Stomach smooth muscle (tissue), 2 donors: ENCODE measurements at regions not wholly inside any gene's neighbourhood (a gene's known extent, or its start where the extent isn't known, plus 50 kb on each side); places are given as distances from the start of the nearest gene placed in this dataset.

Experiments used
- H3K27ac ChIP-seq: one replicate; pipeline ENCODE4 v1.7.0; 2013; ENCODE audit warnings: mild to moderate bottlenecking, low read length, inconsistent platforms
- H3K27me3 ChIP-seq, 2 donors: one replicate each; pipeline ENCODE4 v1.7.0; 2013; ENCODE audit warnings: low read length in 2 of 2; ENCODE audit not compliant: insufficient read depth in 2 of 2, control insufficient read depth in 1 of 2
- H3K36me3 ChIP-seq, 2 donors: one replicate each; pipeline ENCODE4 v1.7.0; 2013; ENCODE audit warnings: low read length in 2 of 2; ENCODE audit not compliant: control insufficient read depth in 2 of 2, insufficient read depth in 2 of 2
- H3K4me1 ChIP-seq: one replicate; pipeline ENCODE4 v1.7.0; 2013; ENCODE audit warnings: low read length; ENCODE audit not compliant: control insufficient read depth, insufficient read depth
- H3K4me3 ChIP-seq, 2 donors: one replicate each; pipeline ENCODE4 v1.7.0; 2013; ENCODE audit warnings: low read length in 2 of 2
- H3K9ac ChIP-seq, 2 donors: one replicate each; pipeline ENCODE4 v1.7.0; 2013; ENCODE audit warnings: low read length in 2 of 2, mild to moderate bottlenecking in 1 of 2
- H3K9me3 ChIP-seq, 2 donors: one replicate each; pipeline ENCODE4 v1.7.0; 2013; ENCODE audit warnings: low read length in 2 of 2; ENCODE audit not compliant: control insufficient read depth in 2 of 2
- donor health status: healthy.
- donor health status: Pancreatic carcinoma.

DNA sequence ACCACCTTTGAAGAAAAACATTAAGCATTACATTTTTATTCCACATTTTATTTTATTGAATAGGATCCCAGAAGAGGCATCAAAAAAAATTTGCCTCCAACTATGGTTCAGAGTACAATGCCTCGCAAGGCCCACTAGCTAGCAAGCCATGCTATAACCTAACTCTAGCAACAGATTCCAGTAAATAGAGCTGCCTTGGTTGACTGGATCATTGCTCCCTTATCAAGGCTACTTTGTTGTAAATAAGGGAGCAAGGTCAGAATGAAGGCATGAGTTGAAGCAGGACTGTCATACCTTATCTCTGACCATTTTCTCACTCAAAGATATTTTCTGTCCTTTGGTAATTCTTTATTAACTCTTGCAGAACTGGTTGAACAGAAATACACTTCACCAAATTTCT, 672.6 kb downstream of the EPHA4 start:
- Histone ChIP-seq H3K9ac (no peak overlapping the region), H3K4me1 (no peaks in the 10 kb centered on the region), H3K36me3 (no peaks in the 10 kb centered on the region), H3K9me3 (no peaks in the 10 kb centered on the region), H3K27ac (no peak overlapping the region), H3K27me3 (no peaks in the 10 kb centered on the region), H3K4me3 (no peak overlapping the region)

DNA sequence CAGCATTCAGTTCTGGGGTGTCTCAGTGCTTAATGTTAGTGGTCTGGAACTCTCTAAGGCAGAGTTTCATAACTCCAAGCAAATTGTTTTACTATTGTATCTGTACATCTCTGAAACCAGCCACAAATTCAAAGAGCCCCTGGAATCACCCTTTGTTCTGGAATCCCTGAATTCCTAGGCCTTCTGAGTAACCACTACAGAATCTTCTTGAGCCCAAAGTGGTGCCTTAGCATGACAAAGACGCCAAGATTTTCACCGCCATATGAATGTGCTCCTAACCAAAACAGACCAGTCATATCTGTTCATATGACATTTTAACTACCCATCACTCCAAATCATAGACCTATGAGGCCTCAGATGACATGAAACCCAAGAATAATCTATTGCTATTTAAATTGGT, 668.1 kb downstream of the EPHA4 start:
- H3K4me3 ChIP-seq = no peak overlapping the region
- H3K9me3 ChIP-seq = no peaks in the 10 kb centered on the region
- H3K36me3 ChIP-seq = no peaks in the 10 kb centered on the region
- H3K27me3 ChIP-seq = no peaks in the 10 kb centered on the region
- H3K27ac ChIP-seq = no peak overlapping the region
- no peaks in the 10 kb centered on the region for H3K4me1 ChIP-seq
- no peak overlapping the region for H3K9ac ChIP-seq

DNA sequence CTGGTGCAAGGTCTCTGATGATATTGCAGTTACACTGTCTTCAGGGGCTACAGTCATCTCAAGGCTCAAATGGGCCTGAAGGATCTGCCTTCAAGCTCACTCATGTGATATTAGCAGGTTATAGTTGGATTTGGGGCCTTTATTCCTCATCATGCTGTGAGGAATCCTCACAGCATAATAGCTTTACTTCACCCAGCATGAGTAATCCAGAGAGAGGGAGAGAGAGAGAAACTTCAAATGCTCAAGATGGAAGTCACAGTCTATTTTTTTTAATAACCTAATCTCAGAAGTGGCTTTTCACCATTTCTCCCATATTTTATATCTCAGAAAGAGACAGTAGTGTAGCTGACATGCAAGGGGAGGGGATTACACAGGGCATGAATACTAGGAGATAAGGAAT, 658.7 kb downstream of the EPHA4 start:
- H3K9ac ChIP-seq = no peak overlapping the region
- no peak overlapping the region for H3K27ac ChIP-seq
- no peak overlapping the region for H3K4me3 ChIP-seq
- no peaks in the 10 kb centered on the region for H3K9me3 ChIP-seq
- H3K36me3 ChIP-seq = no peaks in the 10 kb centered on the region
- H3K27me3 ChIP-seq = no peaks in the 10 kb centered on the region
- H3K4me1 ChIP-seq = no peaks in the 10 kb centered on the region

DNA sequence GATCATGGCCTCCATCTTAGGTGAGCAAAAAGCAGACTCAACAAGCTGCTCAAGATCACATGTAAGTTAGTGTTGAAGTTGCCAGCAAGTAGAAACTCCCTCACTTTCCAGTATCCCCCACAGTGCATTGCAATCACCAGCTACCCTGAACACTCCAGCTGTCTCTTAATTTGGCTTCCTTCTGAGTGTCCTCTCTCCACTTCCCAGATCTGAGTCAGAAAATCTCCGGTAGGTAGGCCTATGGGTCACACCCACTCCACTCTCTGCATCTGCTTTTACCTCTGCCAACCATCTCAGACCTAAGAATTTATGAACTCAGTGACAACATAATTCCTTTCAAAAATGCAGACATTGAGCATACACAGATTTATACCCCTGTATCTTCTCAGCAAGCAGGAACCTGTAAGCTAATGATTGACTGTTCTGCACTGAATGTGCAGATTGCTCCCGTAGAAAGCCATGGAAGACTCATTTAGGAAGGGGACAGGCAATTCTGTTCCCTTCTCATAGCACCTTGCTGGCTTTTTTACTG, 656.9 kb downstream of the EPHA4 start:
- Histone ChIP-seq H3K4me1 (no peaks in the 10 kb centered on the region), H3K36me3 (no peaks in the 10 kb centered on the region), H3K4me3 (no peak overlapping the region), H3K27me3 (no peaks in the 10 kb centered on the region), H3K9ac (no peak overlapping the region), H3K9me3 (no peaks in the 10 kb centered on the region), H3K27ac (no peak overlapping the region)

DNA sequence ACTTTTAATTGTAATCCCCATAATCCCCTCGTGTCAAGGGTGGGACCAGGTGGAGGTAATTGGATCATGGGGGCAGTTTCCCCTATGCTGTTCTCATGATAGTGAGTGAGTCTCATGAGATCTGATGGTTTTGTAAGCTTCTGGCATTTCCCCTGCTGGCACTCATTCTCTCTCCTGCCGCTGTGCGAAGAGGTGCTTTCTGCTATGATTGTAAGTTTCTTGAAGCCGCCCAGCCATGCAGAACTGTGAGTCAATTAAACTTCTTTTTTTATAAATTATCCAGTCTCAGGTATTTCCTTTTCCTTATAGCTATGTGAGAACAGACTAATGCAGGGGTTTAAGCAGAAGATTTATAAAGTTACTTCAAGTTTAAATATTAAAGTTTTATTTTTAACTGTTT, 655.2 kb downstream of the EPHA4 start:
- no peaks in the 10 kb centered on the region for H3K9me3 ChIP-seq
- H3K27me3 ChIP-seq = no peaks in the 10 kb centered on the region
- H3K4me3 ChIP-seq = no peak overlapping the region
- H3K27ac ChIP-seq = no peak overlapping the region
- H3K4me1 ChIP-seq = no peaks in the 10 kb centered on the region
- no peak overlapping the region for H3K9ac ChIP-seq
- H3K36me3 ChIP-seq = no peaks in the 10 kb centered on the region

DNA sequence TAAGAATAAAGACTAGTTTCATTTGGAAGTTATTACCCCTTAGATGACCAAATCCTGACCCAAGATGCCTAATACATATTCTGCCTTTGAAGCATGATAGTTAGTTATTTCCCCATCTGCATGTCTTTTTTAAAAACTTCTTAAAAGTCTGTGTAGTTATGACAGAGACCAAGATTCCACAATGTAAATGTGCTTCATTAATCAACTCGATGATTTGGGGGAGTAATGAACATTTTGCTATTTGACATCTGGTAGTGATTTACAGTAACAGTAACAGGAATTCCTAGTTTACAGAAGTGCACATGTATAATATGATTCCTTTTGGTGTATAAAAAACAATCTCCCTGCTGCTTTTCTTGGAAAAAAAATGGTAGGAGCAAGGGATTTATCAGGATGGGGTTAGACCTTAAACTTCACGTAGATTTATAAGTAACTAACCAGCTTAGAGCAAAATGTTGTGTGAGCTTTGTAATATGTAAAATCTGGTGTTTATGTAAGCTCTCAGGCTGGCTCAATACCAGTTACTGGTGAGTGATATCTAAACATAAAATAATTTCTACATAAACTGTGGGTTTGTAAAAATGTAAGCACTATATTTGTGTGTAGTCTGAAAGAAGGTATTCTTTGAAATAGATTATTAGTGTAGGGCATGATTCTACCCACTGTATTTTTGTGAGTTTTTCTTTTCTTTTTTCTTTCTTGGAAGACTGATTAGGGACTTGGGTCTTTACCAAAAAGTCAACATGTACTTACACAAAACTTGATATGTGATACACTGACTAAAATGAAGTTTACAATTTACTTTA, 641.6 kb downstream of the EPHA4 start:
- H3K36me3 ChIP-seq = no peaks in the 10 kb centered on the region
- H3K9me3 ChIP-seq = no peaks in the 10 kb centered on the region
- H3K27me3 ChIP-seq = no peaks in the 10 kb centered on the region
- no peak overlapping the region for H3K27ac ChIP-seq
- no peak overlapping the region for H3K4me3 ChIP-seq
- no peak overlapping the region for H3K9ac ChIP-seq
- no peaks in the 10 kb centered on the region for H3K4me1 ChIP-seq

DNA sequence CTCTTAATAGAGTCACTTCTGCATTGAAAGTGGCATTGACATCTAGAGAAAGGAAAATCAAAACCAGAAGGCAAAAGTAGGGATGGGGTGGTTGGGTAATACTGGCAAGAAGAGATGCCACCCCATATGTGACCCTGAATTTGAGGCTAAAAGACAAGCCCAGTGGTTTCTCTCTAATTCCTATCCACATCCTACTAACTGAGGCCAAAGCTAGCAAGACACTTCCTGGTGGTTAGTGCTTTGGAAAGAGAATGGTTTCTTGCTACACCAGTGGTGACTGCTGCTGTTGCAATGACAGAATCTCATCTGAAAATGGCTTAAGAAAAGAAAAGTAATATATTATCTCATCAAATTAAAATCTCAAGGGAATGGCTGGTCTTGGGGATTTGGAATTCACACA, 640.6 kb downstream of the EPHA4 start:
- Histone ChIP-seq H3K4me1 (no peaks in the 10 kb centered on the region), H3K9me3 (no peaks in the 10 kb centered on the region), H3K36me3 (no peaks in the 10 kb centered on the region), H3K27me3 (no peaks in the 10 kb centered on the region), H3K9ac (no peak overlapping the region), H3K27ac (no peak overlapping the region), H3K4me3 (no peak overlapping the region)

DNA sequence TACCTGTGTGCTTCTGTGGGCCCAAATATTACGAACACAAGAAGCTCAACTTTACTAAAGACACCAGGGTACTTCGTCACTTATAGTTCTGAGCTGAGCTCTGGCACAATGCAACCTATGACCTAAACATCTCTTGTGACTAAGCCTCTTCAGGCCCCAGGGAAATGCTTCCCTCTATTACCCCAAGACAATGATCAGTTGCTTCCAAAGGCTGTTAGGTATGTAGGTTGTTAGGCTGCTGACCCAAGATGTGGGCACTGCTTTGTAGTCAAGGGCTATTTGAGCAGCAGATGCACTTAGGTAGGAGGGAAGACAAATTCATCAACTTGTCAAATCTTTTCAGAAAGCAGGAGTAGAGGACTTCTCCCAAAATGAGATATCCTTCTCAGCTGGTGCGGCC, 640.1 kb downstream of the EPHA4 start:
- no peaks in the 10 kb centered on the region for H3K27me3 ChIP-seq
- no peak overlapping the region for H3K4me3 ChIP-seq
- no peaks in the 10 kb centered on the region for H3K4me1 ChIP-seq
- no peak overlapping the region for H3K27ac ChIP-seq
- H3K9me3 ChIP-seq = no peaks in the 10 kb centered on the region
- H3K36me3 ChIP-seq = no peaks in the 10 kb centered on the region
- H3K9ac ChIP-seq = no peak overlapping the region

DNA sequence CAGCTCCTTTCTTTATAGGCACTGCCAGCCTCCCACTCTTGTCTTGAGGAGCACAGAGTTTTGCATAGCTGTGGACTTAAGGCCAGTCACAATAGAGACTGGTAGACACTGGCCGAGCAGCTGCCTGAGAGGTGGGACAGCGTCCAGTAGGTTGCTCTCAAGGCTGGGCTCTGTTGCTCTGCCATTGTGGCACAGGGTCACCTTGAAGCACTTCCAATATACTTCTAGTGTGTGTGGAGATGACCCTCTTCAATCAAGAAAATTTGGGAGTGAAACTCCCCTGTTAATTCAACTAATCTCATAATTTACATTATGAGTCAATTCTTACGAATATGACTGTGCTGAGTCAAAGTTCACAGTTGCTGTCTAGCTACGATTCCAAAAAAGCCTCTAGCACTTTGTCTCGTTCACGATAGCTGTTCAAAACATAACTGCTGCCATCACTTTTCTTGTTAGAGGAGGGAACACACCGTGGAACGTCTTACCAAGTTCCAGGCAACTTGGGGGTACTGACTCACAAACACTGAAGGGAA, 636.2 kb downstream of the EPHA4 start:
- Histone ChIP-seq H3K36me3 (no peaks in the 10 kb centered on the region), H3K4me1 (no peaks in the 10 kb centered on the region), H3K4me3 (no peak overlapping the region), H3K9me3 (no peaks in the 10 kb centered on the region), H3K27ac (no peak overlapping the region), H3K9ac (no peak overlapping the region), H3K27me3 (no peaks in the 10 kb centered on the region)

DNA sequence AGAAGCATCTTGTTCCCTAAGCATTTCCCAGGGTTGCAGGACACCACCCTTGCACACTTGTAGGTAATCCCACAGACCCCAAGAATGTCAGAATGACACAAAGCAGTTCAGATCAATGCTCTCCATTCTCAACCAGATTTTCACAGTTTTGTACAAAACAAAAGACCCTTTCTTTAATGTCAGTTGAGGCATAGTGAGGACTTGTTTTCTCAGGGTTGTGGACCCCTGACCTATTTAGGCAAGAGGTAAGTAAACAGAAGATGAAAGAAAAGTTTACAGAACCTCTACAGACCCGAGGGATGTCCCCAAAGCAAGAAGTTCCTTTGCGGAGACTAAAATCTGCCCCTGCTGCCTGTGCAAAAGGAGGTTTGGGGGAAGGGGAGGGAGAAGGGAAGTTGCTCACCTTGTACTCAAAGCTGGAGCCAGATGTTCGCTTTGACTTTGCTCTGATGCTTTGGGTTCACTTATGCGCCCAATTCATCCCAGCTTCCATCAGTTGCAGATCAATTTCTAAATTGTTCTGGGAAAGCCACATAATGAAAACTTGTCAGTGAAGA, 635.4 kb downstream of the EPHA4 start:
- Histone ChIP-seq H3K9me3 (no peaks in the 10 kb centered on the region), H3K27me3 (no peaks in the 10 kb centered on the region), H3K4me1 (no peaks in the 10 kb centered on the region), H3K27ac (no peak overlapping the region), H3K9ac (no peak overlapping the region), H3K4me3 (no peak overlapping the region), H3K36me3 (no peaks in the 10 kb centered on the region)

DNA sequence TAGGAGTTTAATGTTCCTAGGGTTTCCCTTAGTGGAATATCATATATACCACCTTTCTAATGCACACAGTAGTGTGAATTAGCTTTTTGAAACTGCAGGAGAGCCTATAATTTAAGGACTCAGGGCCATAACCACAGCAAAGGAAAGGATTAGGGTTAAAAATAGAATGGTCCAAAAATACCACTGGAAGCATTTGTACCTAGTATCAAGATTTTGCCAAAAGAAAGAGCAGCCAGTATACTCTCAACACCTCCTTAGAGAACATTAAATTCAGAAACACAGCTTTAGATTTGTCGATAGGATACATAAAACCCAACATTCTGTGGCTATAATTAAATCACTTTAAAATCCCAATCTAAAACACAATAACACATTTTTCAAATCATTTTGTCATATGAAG, 634.9 kb downstream of the EPHA4 start:
- H3K4me3 ChIP-seq = no peak overlapping the region
- H3K4me1 ChIP-seq = no peaks in the 10 kb centered on the region
- H3K27me3 ChIP-seq = no peaks in the 10 kb centered on the region
- no peak overlapping the region for H3K27ac ChIP-seq
- H3K9ac ChIP-seq = no peak overlapping the region
- no peaks in the 10 kb centered on the region for H3K9me3 ChIP-seq
- H3K36me3 ChIP-seq = no peaks in the 10 kb centered on the region
